Liver (tissue), 8 donors: ENCODE measurements at regions not wholly inside any gene's neighbourhood (a gene's known extent, or its start where the extent isn't known, plus 50 kb on each side); places are given as distances from the start of the nearest gene placed in this dataset.

ENCODE experiments used
- DNase-seq: peaks from one replicate; pipeline ENCODE4 v3.0.0-alpha.2; 2017; ENCODE audit warnings: low spot score
- H3K27ac ChIP-seq, 2 donors: one replicate each; pipeline ENCODE4 v1.7.0; 2013; ENCODE audit warnings: inconsistent platforms in 2 of 2, low read length in 2 of 2, control low read depth in 1 of 2, low read depth in 1 of 2, mild to moderate bottlenecking in 1 of 2
- H3K27me3 ChIP-seq, 4 donors: one replicate each; pipeline versions ENCODE4 v1.6.1 to v1.7.0; 2013; ENCODE audit warnings: low read length in 3 of 4, inconsistent platforms in 1 of 4, mild to moderate bottlenecking in 1 of 4, moderate library complexity in 1 of 4; ENCODE audit not compliant: control insufficient read depth in 4 of 4, insufficient read depth in 4 of 4
- H3K36me3 ChIP-seq, 4 donors: one replicate each; pipeline versions ENCODE4 v1.6.1 to v1.7.0; 2013; ENCODE audit warnings: low read length in 3 of 4, mild to moderate bottlenecking in 3 of 4, low read depth in 1 of 4, moderate library complexity in 1 of 4; ENCODE audit not compliant: control insufficient read depth in 4 of 4, insufficient read depth in 3 of 4
- H3K4me1 ChIP-seq, 4 donors: one replicate each; pipeline versions ENCODE4 v1.6.1 to v1.7.0; 2013; ENCODE audit warnings: low read length in 3 of 4, mild to moderate bottlenecking in 3 of 4, moderate library complexity in 1 of 4; ENCODE audit not compliant: control insufficient read depth in 4 of 4, insufficient read depth in 4 of 4
- H3K4me3 ChIP-seq, 3 donors: one replicate each; pipeline versions ENCODE4 v1.6.1 to v1.7.0; 2013; ENCODE audit warnings: low read length in 3 of 3, control low read depth in 1 of 3, low read depth in 1 of 3, mild to moderate bottlenecking in 1 of 3
- H3K9ac ChIP-seq, 2 donors: one replicate each; pipeline ENCODE4 v1.7.0; 2013; ENCODE audit warnings: low read length in 2 of 2, mild to moderate bottlenecking in 2 of 2, moderate library complexity in 2 of 2, control low read depth in 1 of 2, low read depth in 1 of 2
- H3K9me3 ChIP-seq, 4 donors: one replicate each; pipeline versions ENCODE4 v1.6.1 to v1.7.0; 2013; ENCODE audit warnings: low read length in 3 of 4; ENCODE audit not compliant: control insufficient read depth in 4 of 4
- EGR1 ChIP-seq, 2 donors: IDR thresholded peaks; 2 replicates each; pipeline ENCODE4 v1.6.1; 2016 to 2018; ENCODE audit warnings: antibody characterized with exemption in 2 of 2, low read depth in 2 of 2
- FOXA1 ChIP-seq: IDR thresholded peaks from 2 replicates; pipeline ENCODE4 v1.6.1; 2016; ENCODE audit warnings: antibody characterized with exemption
- FOXA2 ChIP-seq: IDR thresholded peaks from 2 replicates; pipeline ENCODE4 v1.6.1; 2016; ENCODE audit warnings: antibody characterized with exemption
- GABPA ChIP-seq, 2 donors: IDR thresholded peaks in 1 of 2; conservative IDR thresholded peaks in 1 of 2; 2 replicates each; pipeline ENCODE4 v1.6.1; 2016; ENCODE audit warnings: antibody characterized with exemption in 2 of 2, mild to moderate bottlenecking in 1 of 2, moderate library complexity in 1 of 2
- HNF4A ChIP-seq, 2 donors: conservative IDR thresholded peaks; 2 replicates each; pipeline ENCODE4 v1.6.1; 2016; ENCODE audit warnings: antibody characterized with exemption in 2 of 2, mild to moderate bottlenecking in 2 of 2
- HNF4G ChIP-seq: IDR thresholded peaks from 2 replicates; pipeline ENCODE4 v1.6.1; 2016; ENCODE audit warnings: antibody characterized with exemption
- JUND ChIP-seq, 2 donors: IDR thresholded peaks; 2 replicates each; pipeline ENCODE4 v1.6.1; 2016; ENCODE audit warnings: antibody characterized with exemption in 2 of 2
- NR2F2 ChIP-seq: IDR thresholded peaks from 2 replicates; pipeline ENCODE4 v1.6.1; 2016; ENCODE audit warnings: antibody characterized with exemption
- RAD21 ChIP-seq, 2 donors: IDR thresholded peaks; 2 replicates each; pipeline ENCODE4 v1.6.1; 2016; ENCODE audit warnings: antibody characterized with exemption in 2 of 2, mild to moderate bottlenecking in 2 of 2
- RXRA ChIP-seq, 2 donors: IDR thresholded peaks; 2 replicates each; pipeline ENCODE4 v1.6.1; 2017 to 2018; ENCODE audit warnings: antibody characterized with exemption in 2 of 2, mild to moderate bottlenecking in 1 of 2
- SP1 ChIP-seq: IDR thresholded peaks from 2 replicates; pipeline ENCODE4 v1.6.1; 2018; ENCODE audit warnings: antibody characterized with exemption, mild to moderate bottlenecking
- TAF1 ChIP-seq: conservative IDR thresholded peaks from 2 replicates; pipeline ENCODE4 v1.6.1; 2016; ENCODE audit warnings: antibody characterized with exemption, mild to moderate bottlenecking
- YY1 ChIP-seq: IDR thresholded peaks from 2 replicates; pipeline ENCODE4 v1.6.1; 2016; ENCODE audit warnings: antibody characterized with exemption, mild to moderate bottlenecking
- WGBS: extraction: QIAGEN DNeasy Blood & Tissue Kit; methylation state at CpG from one replicate; pipeline ENCODE4 v1.1.7; 2013; 5-methylcytosine and 5-hydroxymethylcytosine counted together
- TF ChIP-seq, protein P1 (sequence below): IDR thresholded peaks from 2 replicates; pipeline ENCODE4 v1.6.1; 2016; ENCODE audit warnings: antibody characterized with exemption
- TF ChIP-seq, protein P2 (sequence below): IDR thresholded peaks from 2 replicates; pipeline ENCODE4 v1.6.1; 2016; ENCODE audit warnings: antibody characterized with exemption
- TF ChIP-seq, protein P3 (sequence below): IDR thresholded peaks from 2 replicates; pipeline ENCODE4 v1.6.1; 2016; ENCODE audit warnings: antibody characterized with exemption, mild to moderate bottlenecking
- TF ChIP-seq, protein P4 (sequence below): IDR thresholded peaks from 2 replicates; pipeline ENCODE4 v1.6.1; 2016; ENCODE audit warnings: antibody characterized with exemption
- TF ChIP-seq, protein P5 (sequence below): fragments of 150-350 bp; IDR thresholded peaks from 2 replicates; pipeline ENCODE4 v1.5.1; 2017; ENCODE audit warnings: improper control_type of control experiment, low read depth, low read length; ENCODE audit not compliant: missing input control
- donor health status: healthy.
- donor health status: healthy.
- donor health status: healthy.
- donor health status: healthy.
- donor health status: healthy.

DNA sequence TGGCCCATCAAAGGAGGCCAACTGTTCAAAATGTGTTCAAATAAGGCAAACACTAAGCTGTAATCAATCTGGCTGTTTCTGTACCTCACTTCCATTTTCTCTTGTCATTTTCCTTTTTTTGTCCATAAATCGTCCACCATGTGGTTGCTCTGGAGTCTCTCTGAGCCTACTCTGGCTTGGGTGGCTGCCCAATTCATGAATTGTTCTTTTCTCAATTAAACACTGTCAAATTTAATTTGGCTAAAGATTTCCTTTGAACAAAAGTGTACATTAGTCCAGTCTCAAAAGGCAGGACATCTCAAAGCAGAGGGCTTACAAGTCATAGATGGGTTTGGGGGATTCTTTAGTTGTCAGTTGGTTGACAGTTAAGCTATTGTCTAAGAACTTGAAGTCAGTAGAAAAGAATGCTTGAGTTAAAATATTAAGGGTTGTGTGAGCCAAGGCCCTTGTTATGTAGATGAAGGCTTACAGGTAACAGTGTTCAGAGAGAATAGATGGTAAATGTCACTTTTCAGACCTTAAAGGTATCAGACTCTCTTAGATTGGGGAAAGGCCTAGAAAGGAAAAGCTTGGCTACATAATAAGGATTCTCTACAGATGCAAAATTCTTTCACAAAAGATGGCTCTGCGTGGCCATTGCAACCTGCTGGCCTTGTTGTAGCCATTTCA is 831.2 kb upstream of the CDH2 start:
- H3K36me3 ChIP-seq, result no peaks in the 10 kb centered on the region

DNA sequence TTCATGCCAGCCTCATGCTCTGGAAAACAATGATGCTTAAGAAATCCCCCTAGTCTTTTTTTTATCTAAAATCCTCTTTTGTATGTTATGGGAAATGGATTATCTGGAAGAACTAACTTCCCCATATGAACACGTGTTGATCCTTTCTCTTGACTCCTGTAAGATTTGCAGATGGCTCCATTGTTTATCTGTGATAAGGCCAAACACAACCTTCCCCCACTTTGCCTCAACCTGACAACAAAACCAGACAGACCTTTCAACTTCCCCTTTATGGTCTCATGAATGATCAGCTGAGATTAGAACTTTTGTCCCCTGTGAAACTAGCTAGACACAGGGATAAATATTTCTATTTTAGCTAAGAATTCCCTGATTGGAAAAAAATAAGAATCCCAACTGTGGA is 828.0 kb upstream of the CDH2 start:
- H3K36me3 ChIP-seq, result no peaks in the 10 kb centered on the region
- H3K9ac ChIP-seq, result no peak overlapping the region
- no peak overlapping the region for H3K4me3 ChIP-seq
- no peak for DNase-seq
- H3K27me3 ChIP-seq, result no peaks in the 10 kb centered on the region
- WGBS, result 28% methylated on average over 1 of the region's 1 CpG
- H3K9me3 ChIP-seq, result no peaks in the 10 kb centered on the region
- no peaks in the 10 kb centered on the region for H3K4me1 ChIP-seq
- H3K27ac ChIP-seq, result no peak overlapping the region
- TF ChIP-seq, protein P1, sequence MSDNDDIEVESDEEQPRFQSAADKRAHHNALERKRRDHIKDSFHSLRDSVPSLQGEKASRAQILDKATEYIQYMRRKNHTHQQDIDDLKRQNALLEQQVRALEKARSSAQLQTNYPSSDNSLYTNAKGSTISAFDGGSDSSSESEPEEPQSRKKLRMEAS, result no peak
- TF ChIP-seq RAD21 (IDR thresholded peaks at IDR 0.05), result no peak
- no peak for TF ChIP-seq GABPA (IDR thresholded peaks at IDR 0.05 in 1 of 2, conservative IDR thresholded peaks at IDR 0.05 in 1 of 2)
- TF ChIP-seq SP1, result no peak
- TF ChIP-seq JUND (IDR thresholded peaks at IDR 0.05), result no peak
- no peak for TF ChIP-seq RXRA (IDR thresholded peaks at IDR 0.05)
- TF ChIP-seq, protein P2, sequence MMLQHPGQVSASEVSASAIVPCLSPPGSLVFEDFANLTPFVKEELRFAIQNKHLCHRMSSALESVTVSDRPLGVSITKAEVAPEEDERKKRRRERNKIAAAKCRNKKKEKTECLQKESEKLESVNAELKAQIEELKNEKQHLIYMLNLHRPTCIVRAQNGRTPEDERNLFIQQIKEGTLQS, result no peak
- no peak for TF ChIP-seq FOXA1
- TF ChIP-seq EGR1 (IDR thresholded peaks at IDR 0.05; ENCODE audit: low read depth in 2 of 2), result no peak
- TF ChIP-seq, protein P3, sequence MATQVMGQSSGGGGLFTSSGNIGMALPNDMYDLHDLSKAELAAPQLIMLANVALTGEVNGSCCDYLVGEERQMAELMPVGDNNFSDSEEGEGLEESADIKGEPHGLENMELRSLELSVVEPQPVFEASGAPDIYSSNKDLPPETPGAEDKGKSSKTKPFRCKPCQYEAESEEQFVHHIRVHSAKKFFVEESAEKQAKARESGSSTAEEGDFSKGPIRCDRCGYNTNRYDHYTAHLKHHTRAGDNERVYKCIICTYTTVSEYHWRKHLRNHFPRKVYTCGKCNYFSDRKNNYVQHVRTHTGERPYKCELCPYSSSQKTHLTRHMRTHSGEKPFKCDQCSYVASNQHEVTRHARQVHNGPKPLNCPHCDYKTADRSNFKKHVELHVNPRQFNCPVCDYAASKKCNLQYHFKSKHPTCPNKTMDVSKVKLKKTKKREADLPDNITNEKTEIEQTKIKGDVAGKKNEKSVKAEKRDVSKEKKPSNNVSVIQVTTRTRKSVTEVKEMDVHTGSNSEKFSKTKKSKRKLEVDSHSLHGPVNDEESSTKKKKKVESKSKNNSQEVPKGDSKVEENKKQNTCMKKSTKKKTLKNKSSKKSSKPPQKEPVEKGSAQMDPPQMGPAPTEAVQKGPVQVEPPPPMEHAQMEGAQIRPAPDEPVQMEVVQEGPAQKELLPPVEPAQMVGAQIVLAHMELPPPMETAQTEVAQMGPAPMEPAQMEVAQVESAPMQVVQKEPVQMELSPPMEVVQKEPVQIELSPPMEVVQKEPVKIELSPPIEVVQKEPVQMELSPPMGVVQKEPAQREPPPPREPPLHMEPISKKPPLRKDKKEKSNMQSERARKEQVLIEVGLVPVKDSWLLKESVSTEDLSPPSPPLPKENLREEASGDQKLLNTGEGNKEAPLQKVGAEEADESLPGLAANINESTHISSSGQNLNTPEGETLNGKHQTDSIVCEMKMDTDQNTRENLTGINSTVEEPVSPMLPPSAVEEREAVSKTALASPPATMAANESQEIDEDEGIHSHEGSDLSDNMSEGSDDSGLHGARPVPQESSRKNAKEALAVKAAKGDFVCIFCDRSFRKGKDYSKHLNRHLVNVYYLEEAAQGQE, result no peak
- TF ChIP-seq, protein P4, sequence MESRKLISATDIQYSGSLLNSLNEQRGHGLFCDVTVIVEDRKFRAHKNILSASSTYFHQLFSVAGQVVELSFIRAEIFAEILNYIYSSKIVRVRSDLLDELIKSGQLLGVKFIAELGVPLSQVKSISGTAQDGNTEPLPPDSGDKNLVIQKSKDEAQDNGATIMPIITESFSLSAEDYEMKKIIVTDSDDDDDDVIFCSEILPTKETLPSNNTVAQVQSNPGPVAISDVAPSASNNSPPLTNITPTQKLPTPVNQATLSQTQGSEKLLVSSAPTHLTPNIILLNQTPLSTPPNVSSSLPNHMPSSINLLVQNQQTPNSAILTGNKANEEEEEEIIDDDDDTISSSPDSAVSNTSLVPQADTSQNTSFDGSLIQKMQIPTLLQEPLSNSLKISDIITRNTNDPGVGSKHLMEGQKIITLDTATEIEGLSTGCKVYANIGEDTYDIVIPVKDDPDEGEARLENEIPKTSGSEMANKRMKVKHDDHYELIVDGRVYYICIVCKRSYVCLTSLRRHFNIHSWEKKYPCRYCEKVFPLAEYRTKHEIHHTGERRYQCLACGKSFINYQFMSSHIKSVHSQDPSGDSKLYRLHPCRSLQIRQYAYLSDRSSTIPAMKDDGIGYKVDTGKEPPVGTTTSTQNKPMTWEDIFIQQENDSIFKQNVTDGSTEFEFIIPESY, result no peak
- TF ChIP-seq HNF4G, result no peak

More for the DNA sequence above, 831.2 kb upstream of the CDH2 start:
- Histone ChIP-seq H3K27ac (no peak overlapping the region), H3K4me1 (no peaks in the 10 kb centered on the region), H3K27me3 (no peaks in the 10 kb centered on the region), H3K9ac (no peak overlapping the region), H3K4me3 (no peak overlapping the region), H3K9me3 (no peaks in the 10 kb centered on the region)
- no peak for DNase-seq
- WGBS, result 87% methylated on average over 2 of the region's 2 CpGs
- TF ChIP-seq, protein P5, sequence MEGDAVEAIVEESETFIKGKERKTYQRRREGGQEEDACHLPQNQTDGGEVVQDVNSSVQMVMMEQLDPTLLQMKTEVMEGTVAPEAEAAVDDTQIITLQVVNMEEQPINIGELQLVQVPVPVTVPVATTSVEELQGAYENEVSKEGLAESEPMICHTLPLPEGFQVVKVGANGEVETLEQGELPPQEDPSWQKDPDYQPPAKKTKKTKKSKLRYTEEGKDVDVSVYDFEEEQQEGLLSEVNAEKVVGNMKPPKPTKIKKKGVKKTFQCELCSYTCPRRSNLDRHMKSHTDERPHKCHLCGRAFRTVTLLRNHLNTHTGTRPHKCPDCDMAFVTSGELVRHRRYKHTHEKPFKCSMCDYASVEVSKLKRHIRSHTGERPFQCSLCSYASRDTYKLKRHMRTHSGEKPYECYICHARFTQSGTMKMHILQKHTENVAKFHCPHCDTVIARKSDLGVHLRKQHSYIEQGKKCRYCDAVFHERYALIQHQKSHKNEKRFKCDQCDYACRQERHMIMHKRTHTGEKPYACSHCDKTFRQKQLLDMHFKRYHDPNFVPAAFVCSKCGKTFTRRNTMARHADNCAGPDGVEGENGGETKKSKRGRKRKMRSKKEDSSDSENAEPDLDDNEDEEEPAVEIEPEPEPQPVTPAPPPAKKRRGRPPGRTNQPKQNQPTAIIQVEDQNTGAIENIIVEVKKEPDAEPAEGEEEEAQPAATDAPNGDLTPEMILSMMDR, result no peak
- TF ChIP-seq HNF4A (conservative IDR thresholded peaks at IDR 0.05) (no peak), GABPA (IDR thresholded peaks at IDR 0.05 in 1 of 2, conservative IDR thresholded peaks at IDR 0.05 in 1 of 2) (no peak), EGR1 (IDR thresholded peaks at IDR 0.05; ENCODE audit: low read depth in 2 of 2) (no peak), FOXA1 (no peak), TAF1 (no peak), FOXA2 (no peak), RAD21 (IDR thresholded peaks at IDR 0.05) (no peak), NR2F2 (no peak), HNF4G (no peak), YY1 (no peak), RXRA (IDR thresholded peaks at IDR 0.05) (no peak)
- TF ChIP-seq, protein P1, result no peak
- TF ChIP-seq, protein P3, result no peak
